HG03095 (cell line): ENCODE measurements at regions not wholly inside any gene's neighbourhood (a gene's known extent, or its start where the extent isn't known, plus 50 kb on each side); places are given as distances from the start of the nearest gene placed in this dataset.
A peak's percentile ranks its signal among the peaks of the same experiment; 100 is the strongest.

Experiments
- ATAC-seq: cut with Tn5 transposase; IDR thresholded peaks from one replicate; pipeline ENCODE4 v1.9.1; 2021; ENCODE audit warnings: moderate library complexity; ENCODE audit not compliant: unreplicated experiment

DNA sequence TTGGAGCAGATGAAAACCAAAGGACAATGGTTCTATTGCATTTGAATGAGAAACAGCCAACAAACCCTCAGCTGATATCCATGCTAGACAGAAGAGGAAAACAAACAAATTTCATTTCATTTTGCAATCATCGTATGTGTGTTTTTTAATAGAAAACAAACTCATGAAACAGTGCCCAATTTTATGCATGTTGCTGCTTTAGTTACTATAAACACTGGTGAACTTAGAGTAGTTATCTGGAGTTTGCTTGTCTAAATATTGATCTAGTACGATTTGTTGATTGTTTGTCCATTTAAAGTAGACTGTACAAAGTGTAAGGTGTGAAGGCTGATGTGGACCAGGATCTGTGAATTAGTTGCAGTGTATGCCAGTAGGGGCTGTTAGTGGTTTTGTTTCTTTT lies 166.6 kb downstream of the KITLG start:
- no peak for ATAC-seq

DNA sequence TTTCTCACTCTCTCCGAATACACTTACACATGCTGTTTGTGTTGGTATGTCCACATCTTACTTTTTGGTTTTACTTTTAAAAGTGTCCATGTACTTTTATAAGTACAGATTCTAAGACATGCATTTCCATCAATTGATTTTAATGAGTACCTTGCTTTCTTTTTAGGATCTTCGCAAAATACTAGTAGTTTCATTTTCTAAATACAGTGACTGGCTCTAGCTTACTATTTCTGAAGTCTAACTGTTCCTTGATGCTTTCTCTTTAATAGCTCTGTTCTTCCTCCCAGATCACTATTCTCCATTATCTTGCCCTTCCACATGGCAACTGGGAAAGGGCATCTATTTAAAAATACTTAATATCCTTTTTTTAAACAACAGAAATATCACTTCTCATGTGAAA lies 164.1 kb downstream of the KITLG start:
- no peak for ATAC-seq

DNA sequence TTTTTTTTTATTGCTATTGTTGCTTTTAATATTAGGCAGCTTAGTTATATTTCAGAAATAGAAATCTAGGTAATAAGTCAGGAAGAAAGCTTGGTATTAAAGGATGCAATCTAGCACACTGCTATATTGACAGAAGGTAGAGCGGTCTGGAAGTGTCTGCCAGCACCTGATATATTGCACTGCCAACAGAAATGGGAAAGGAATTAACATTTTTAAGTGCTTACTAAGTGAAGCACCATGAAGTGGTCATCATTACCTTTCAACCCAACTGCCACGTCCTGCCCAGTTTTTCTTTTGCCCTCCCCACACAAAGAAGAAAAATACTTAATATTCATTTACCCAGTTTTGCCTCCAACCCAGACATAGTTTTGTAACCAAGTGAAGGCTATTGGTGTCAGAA lies 163.5 kb downstream of the KITLG start:
- ATAC-seq = no peak

DNA sequence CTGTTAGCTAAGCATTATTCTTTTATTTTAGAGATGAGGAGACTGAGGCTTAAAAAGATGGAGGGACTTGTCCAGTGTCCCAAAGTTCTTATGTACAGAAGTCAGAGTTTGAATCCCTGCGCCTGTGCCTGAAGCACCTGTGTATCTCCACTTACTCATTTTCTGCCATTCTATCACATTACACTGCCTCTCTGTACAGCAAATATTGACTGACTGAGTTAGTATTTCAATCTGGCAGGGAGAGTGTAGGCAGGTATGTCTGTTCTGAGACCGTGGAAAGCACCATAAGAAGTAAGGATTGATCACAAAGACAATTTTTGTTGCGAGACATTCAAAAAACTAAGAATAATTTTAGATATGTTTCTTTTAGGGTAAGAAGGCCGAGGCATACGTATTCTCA lies 162.7 kb downstream of the KITLG start:
- no peak for ATAC-seq

DNA sequence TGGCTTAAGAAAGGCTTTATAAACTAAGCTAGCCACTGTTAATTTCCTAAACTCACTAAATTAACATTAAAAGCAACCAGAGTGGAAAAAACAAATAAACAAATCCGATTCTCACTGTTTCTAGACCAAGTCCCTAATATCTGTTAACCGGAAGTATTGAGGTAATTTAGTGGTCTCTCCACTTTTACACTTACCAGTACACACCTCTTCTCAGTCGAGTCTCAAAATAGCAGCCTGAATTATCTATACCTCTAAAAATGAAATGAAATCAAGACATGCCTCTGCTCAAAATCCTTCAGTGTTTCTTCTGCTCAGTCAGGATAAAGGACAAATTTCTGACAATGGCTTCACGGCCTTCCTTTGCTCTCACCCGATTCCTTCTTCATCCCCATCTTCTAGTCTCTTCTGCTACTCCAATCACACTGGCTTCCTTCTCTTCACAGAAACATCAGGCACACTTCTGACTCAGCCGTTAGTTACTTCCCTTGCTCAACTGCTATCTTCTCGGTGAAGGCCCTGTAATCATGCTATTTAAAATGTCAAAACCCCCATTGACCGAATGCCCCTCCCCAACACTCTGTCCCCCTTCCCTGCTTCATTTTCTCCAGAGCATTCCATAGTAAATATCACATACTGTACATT lies 161.3 kb downstream of the KITLG start:
- no peak for ATAC-seq

DNA sequence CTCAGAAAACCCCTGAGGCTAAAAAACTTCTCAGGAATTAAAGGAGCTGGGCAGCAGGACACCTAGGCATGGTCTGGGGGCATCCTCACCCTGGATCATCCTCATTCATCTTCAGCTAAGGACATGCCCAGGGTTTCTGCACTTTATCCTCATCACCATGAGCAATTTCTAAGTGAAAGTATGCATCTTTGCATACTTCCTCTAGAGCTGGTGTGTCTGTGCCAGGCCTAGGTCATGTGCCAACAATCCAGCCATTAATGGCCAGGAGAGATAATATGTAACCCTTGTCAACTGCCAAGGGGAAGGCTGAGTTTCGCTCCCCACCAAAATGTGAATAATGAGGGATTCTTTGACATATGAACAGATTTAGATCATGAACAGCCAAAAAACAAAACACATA lies 160.5 kb downstream of the KITLG start:
- ATAC-seq = no peak

DNA sequence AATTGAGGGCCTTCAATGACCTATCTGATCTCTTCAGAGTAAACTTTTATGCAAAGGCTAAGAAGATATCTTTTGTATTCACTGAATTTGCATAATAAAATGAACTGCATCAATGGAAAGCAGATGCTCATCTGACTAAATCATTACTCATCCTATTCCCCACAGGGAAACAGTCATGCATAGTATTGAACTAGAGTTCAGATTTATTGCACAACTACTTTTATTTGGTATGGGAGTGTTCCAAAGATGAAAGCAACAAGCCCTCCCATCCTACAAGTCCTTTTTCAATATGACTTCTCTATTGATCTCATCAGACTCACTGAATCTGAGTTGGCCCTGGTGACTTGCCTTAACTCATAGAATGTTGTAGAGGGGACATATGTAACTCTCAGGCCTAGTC lies 159.8 kb downstream of the KITLG start:
- ATAC-seq = no peak

DNA sequence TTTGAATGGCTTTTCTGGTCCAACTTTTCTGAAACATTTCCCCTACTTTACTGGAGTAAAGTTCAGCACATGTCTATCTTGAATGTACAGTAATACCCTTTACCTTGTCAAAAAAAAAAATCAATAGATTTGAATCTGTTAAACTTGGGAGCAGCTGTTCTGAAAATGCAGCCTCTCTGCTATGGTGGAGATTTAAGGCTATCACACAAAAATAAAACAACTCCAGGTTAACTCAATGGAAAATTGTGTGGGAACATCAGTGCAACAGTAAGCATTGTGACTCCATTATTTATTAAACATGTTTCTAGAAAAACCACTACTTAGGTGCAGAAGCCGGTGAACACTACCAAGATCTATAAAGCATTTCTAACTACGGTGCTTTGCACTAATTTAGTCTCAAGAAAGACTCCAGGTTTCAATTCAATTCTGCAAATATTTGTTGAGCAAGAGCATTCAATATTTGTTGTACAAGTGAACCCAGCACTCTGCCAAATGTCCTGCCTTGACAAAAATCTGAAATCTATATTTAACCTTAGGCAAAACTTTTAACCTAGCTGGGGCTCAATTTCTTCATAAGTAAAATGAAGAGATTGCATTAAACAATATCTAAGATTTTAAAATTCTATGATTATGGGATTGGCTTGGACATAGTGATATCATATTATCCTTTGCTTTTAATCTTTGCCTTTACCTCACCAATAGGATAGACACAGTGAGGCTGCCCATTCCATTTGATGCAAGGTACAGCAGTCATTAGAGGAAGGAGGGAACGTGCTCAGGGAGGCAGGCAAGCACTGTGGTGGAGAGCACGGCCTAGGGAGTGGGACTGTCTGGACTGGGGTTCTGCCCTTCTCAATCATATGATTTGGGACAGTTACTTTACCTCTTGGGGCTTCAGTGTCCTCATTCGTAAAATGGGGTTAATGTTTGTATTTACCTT lies 155.2 kb downstream of the KITLG start:
- ATAC-seq = no peak

DNA sequence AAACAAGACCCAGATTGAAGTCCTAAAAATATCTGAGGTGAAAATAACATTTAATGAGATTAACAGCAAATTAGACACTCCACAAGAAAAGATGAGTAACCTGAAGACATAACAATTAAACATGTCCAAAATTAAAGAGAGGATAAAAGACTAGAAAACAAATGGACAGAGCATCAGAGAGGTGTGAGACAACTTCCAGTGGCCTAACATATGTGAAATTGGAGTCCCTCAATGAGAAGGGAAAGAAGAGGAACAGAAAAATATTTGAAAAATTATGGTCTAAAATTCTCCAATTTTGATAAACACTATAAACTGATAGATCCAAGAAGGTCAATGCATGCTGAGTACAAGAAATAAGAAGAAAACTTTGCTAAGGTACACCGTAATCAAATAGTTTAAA lies 151.9 kb downstream of the KITLG start:
- ATAC-seq = no peak

DNA sequence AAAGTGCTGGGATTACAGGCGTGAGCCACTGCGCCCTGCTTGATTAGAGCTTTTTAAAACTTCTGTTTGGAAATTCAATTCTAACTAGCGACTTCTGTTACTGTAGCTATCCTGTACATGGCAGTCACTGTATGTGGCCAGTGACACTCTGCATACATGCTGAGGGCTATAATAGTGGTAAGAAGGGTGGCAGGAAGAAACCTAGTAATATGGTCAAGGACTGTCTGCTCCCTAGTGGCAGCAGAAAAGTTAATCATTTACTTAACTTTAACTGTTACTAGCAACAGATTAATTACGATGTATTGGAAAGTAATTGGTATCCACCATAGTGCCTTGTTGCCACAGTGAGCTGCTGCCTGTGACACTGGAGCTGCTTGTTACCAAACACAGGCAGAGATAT lies 149.0 kb downstream of the KITLG start:
- no peak for ATAC-seq

DNA sequence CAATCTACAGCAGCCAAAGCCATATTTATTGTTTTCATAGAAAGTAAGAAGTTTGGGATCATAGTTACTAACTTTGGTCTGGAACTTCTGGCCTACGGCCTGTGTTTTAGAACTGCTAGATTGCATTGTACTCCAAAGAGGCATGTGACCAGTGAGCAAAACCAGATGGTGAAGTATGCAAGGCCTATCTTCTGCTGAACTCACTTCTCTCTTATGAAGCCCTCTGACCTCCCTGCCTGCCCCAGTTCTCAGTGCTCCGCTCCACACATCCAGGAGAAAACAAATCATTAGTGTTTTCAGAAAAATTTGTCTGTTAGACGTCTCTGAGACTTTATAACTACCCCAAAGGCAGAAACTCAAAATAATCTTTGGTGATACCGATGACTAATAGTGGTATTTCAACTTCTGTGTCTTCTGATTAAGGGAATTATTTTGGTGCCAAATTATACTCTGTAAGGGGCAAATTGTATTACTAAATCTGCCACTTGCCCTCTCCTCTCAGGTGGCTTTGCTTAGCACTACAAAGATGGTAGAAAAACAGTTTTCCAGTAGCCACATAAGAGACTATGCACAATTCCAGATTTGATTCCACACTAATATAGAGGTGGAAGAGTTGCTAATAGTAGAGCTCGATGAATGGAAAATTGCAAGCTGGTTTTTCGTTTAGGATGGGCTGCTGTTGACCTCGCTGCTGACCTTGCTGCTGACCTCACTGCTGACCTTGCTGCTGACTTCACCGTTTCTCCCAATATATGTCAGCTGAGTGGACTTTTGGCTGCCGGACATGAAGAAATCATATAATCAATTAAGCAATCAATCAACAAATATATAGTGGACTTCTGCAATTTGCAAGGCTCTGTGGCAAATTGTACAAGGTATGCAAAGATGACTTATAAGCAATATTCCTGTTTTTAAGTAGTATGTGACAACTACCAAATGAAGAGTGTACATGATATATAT lies 147.5 kb downstream of the KITLG start:
- ATAC-seq = no peak

DNA sequence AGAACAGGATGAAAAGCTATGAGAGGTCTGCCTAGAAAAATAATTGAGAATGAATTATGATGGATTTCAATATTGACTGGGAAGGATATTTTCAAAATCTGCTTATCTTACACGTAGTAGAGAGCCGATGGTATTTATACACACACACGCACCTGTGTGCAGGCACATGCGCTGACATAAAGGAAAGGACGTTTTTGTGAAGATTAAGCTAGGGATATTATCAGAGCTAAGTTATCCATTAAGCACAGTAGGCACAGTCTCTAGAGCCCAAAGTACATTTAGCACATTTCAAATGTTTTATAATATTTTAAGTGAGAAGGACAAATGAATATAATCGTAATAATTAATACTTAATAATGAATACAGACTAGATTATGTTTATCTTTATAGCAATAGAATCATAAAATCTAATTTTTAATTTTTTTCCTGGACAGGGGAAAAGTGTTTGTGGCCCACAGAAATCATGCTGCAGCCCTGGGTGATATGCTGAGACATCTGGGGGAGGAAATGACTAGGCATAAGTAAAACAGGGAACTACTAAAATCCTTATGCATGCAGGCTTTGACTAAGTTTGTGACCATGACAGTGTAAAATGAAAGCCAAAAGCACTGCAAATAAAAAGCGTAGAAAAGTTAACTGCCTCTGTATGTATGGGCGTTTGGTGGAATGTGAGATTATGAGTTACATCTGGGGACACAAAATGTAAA lies 146.1 kb downstream of the KITLG start:
- ATAC-seq = peak; percentile 81

DNA sequence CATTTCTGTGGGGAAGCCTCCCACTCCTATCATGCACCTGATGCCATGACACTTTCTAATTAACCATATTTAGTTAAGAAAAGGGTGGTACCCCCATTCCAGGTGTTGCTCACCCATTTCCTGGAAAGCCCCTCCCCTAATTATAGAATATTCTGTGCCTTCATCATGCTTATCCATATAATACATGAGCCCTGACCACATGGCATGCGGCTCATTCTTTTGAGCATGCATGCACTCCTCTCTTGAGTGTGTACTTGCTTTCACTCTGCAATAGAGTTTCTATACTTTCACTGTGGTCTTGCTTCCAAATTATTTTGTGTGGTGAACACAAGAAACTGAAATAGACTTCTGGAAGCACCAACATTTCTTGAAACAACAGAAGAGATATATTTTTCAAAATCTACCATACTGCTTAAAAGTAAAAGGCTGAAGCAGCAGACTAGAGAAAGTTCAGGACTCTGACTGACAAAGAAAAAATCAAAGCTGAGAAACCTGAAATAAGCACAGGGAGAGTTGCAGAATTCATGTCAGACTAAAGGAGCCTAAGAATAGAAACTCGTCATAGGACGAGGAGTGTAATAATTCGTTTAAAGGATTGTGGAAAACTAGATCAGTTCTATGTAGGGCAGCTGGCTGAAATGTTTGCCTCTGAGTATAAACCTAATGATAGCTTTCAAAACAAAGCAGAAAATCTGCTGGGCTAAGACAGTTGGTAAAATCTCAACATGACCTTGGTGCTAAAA lies 144.8 kb downstream of the KITLG start:
- no peak for ATAC-seq

DNA sequence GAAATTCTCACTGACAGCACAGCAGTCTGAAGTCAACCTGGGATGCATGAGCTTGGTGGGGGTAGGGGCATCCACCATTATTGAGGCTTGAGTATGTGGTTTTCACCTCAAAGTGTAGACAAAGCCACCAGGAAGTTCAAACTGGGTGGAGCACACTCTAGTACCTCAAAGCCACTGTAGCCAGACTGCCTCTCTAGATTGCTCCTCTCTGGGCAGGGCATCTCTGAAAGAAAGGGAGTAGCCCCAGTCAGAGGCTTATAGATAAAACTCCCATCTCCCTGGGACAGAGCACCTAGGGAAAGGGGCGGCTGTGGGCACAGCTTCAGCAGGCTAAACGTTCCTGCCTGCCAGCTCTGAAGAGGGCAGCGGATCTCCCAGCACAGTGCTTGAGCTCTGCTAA lies 143.0 kb downstream of the KITLG start:
- no peak for ATAC-seq
